SU-DHL-6 (cell line): ENCODE measurements at regions not wholly inside any gene's neighbourhood (a gene's known extent, or its start where the extent isn't known, plus 50 kb on each side); places are given as distances from the start of the nearest gene placed in this dataset.

ENCODE experiments used
- CTCF ChIP-seq: fragments of 200-600 bp; sonication (generic); IDR thresholded peaks from one replicate; pipeline ENCODE4 v1.5.1; 2017; ENCODE audit warnings: antibody characterized with exemption, mild to moderate bottlenecking, low read length, moderate library complexity; ENCODE audit not compliant: insufficient read depth, poor library complexity, severe bottlenecking
- EZH2phosphoT487 ChIP-seq: fragments of 200-600 bp; sonication (generic), shearing (Covaris generic); conservative IDR thresholded peaks from 2 replicates; pipeline ENCODE4 v1.6.1; 2018; ENCODE audit warnings: mild to moderate bottlenecking, antibody characterized with exemption, low read length, moderate library complexity, mixed read lengths

- TF ChIP-seq CTCF, result no peak
- no peak for TF ChIP-seq EZH2phosphoT487
These were observed 99.4 kb upstream of the SERP2 start for GRCh38 chr13:44273991-44274770.
